T-helper 2 cell (primary cell): ENCODE measurements at regions not wholly inside any gene's neighbourhood (a gene's known extent, or its start where the extent isn't known, plus 50 kb on each side); places are given as distances from the start of the nearest gene placed in this dataset.

Experiments used
- DNase-seq, 5 experiments: peaks; one replicate each; pipeline versions ENCODE4 v3.0.0 to v3.0.0-alpha.2; 2012 to 2022

- DNase-seq = no peak
These were observed 431.0 kb downstream of the ENC1 start for GRCh38 chr5:74209571-74209970.

GRCh38 chr5:74206579-74207550 lies 433.7 kb downstream of the ENC1 start:
- no peak for DNase-seq

GRCh38 chr5:74205767-74206578 lies 434.6 kb downstream of the ENC1 start:
- no peak for DNase-seq

- DNase-seq = peak in 1 of 5 experiments; percentile 48
These were observed 439.0 kb downstream of the ENC1 start for GRCh38 chr5:74201334-74202081.

GRCh38 chr5:74200560-74200959 lies 440.0 kb downstream of the ENC1 start:
- no peak for DNase-seq

GRCh38 chr5:74199436-74200210 lies 440.9 kb downstream of the ENC1 start:
- DNase-seq = no peak

GRCh38 chr5:74199005-74199404 lies 441.5 kb downstream of the ENC1 start:
- peak in 1 of 5 experiments; percentile 72 for DNase-seq

GRCh38 chr5:74198156-74198555 lies 442.4 kb downstream of the ENC1 start:
- no peak for DNase-seq

- DNase-seq = no peak
These were observed 444.3 kb downstream of the ENC1 start for GRCh38 chr5:74196233-74196632.

- no peak for DNase-seq
These were observed 446.3 kb downstream of the ENC1 start for GRCh38 chr5:74194196-74194595.

GRCh38 chr5:74192606-74193299 lies 447.8 kb downstream of the ENC1 start:
- DNase-seq = no peak

- DNase-seq = no peak
These were observed 452.0 kb downstream of the ENC1 start for GRCh38 chr5:74188351-74189105.

GRCh38 chr5:74187757-74188156 lies 452.8 kb downstream of the ENC1 start:
- no peak for DNase-seq

GRCh38 chr5:74186356-74187315 lies 453.9 kb downstream of the ENC1 start:
- no peak for DNase-seq

GRCh38 chr5:74185599-74185998 lies 454.9 kb downstream of the ENC1 start:
- no peak for DNase-seq

GRCh38 chr5:74184649-74185048 lies 455.9 kb downstream of the ENC1 start:
- DNase-seq = no peak

GRCh38 chr5:74183041-74183440 lies 457.5 kb downstream of the ENC1 start:
- DNase-seq = no peak

- DNase-seq = peak in 2 of 5 experiments; percentile 4 to 96
These were observed 457.9 kb downstream of the ENC1 start for GRCh38 chr5:74182603-74183002.

- DNase-seq = no peak
These were observed 460.8 kb downstream of the ENC1 start for GRCh38 chr5:74179701-74180100.
